GM21367 (cell line): ENCODE measurements at regions not wholly inside any gene's neighbourhood (a gene's known extent, or its start where the extent isn't known, plus 50 kb on each side); places are given as distances from the start of the nearest gene placed in this dataset.
"Not testable (repeated sequence)": the region's sequence is repeated elsewhere in the genome, so short reads cannot be mapped to it uniquely, and the experiment has no call there.

Experiments
- ATAC-seq: cut with Tn5 transposase; IDR thresholded peaks from one replicate; pipeline ENCODE4 v1.9.1; 2021; ENCODE audit not compliant: unreplicated experiment

DNA sequence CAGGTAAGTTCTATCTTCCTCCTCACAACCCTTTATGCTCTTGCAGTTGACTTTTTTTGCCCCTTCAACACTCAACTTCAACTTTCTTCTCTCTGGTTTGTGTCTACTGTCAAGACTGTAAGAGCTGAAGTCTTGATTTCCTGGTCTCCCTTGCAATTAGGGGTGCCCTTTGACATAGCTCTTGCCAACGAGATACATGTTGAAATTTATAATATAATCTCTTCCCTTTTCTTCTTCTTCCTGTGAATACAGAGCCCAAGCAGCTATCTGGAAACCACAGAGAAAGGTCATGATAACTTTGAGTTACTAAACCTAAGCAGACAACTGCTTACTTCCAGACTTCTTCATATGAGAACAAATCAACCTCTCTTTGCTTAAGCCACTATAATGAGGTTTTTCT lies 163.5 kb downstream of the MC4R start:
- ATAC-seq = no peak

DNA sequence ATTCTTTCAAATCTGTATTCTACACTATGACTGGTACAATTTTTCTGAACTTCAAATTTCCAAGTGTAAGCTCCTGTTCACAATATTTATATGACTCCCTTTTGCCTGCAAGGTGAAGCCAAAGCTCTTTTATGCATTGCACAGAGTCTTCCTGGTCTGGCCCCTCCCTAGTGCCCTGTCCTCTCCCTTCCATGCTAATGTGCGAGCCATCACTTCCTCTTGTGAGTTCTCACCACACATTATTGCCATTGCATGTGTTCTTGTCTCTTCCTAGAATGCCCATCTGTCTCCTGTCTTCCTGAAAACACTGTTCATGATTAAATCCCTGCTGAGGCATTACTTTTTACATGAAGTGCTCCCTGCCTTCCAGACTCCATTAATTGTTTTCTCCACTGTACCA lies 169.9 kb downstream of the MC4R start:
- ATAC-seq = no peak

DNA sequence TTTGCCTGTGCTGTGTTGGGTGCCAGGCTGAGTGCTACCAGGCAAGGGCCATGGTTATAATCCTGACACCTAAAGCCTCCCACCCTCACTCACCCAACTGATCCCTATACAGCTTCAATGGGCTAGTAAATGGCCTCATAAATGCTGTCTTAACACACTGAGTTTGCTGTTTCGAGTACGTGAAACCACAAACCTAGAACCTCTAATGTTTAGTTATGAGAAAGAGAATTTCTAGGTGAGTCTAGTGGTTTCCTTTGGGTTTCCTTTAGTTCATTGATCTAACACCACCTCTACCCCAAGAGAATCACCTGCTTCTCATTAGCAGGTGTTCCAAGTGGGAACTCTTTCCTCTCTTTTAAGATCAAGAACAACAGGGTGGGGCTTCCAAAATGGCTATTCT lies 172.0 kb downstream of the MC4R start:
- no peak for ATAC-seq

DNA sequence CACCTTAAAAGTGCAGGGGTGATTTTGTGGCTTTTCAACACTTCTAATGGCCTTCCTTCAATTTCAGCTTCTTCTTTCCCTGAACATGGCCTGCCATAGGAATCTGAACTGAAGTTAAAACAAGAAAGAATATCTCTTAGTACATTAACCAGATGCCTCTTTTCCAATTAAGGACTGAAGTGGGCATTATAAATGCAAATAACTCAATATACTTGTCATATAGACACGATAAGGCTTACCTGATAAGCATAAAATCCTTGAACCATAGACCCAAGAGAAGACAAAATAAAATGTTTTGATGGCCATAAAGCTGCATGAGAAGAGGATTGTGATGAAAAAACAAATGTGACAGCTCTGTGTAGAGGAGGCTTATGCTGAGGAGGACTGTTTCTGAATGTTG lies 173.1 kb downstream of the MC4R start:
- ATAC-seq = no peak

DNA sequence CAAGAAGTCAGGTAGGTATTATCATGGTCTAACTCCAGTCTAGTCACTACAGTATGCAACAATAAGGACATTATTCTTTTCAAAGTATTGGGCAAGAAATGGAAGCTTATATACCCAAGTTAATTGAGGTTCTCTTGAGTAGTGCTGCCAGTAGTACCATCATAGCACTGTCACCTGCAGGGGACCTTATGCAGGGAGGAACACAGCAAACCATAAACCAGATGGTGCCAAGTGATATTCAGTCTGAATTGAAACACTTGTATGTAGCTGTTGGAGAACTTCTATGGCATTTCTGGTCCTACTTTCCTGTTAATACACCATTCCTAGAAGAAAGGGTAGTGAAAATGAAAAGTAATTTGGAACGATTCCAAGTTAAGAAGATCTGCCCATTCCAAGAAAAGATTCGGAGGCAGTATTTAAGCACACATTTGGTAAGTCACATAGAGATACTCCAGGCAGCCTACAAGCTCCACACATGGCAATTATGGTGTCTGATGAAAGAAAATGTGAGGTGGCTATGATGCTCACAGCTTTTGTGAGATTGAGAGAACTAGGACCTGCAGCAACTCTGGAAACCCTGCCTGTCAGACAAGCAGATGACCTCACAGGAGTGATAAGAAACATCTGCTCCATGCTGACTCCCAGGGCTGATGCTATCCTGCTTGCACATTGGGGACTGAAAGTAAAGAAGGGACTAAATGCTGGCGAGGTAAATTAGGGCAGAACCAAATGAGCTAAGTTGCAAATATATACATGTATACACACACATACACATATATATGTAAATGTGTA lies 174.7 kb downstream of the MC4R start:
- no peak for ATAC-seq

DNA sequence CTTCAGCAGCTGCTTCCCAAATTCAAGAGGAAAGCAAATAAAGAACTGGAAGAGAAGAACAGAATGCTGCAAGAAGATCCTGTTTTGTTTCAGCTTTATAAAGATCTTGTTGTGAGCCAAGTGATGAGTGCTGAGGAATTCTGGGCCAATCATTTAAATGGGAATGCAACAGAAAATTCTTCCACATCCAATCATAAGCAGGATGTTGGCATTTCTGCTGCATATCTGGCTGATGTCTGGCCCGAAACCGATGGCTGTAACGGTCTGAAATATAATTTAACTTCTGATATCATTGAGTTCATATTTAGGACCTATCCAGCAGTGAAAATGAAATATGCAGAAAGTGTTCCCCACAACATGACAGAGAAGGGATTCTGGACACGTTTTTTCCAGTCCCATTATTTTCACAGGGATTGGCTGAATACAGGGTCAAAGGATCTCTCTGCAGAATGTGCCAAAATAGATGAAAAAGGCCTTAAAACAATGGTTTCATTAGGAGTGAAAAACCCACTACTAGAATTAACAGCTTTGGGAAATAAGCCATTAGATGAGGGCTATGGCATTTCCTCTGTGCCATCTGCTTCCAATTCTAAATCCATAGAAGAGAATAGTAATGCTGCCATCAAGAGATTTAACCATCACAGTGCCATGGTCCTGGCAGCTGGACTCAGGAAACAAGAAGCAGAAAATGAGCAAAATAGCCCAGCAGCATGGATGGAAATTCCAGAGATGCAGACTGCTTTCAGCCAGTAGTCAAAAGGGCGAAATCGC lies 175.6 kb downstream of the MC4R start:
- no peak for ATAC-seq

DNA sequence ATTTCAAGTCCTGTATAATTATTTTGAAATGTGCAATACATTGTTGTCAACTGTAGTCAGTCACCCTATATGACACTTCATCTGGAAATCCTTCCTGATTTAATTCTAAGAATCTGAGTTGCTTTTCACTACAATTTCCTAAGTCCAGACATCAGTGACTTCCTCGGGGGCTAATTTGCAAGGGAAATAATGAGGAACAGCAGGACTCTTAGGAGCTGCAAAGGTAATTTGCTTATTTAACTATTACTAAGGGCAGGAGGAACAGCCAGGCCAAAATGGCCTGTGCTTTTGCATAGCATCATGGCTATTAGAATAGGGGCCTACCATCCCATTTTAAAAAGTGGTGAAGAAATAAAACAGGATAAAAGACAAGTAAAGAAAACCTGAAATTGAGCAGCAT lies 178.8 kb downstream of the MC4R start:
- ATAC-seq = no peak

DNA sequence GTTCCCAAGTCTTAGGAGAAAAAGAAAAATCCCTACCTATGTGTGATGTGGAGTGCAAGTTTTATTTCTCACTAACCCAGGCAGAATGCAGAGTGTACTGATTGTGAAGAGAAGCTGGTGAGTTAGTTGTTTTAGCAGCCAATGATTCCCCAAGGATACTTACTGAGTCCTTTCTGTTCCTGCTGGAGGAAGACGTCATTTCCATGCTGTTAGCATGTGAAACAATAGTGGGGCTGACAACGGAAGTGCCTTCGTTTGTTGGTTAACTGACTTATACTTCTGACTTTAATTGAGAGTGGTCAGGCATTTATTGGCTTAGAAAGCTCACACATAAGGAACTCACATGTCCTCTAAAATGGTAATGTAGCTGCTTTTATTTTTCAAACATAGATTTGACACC lies 180.6 kb downstream of the MC4R start:
- ATAC-seq = no peak

DNA sequence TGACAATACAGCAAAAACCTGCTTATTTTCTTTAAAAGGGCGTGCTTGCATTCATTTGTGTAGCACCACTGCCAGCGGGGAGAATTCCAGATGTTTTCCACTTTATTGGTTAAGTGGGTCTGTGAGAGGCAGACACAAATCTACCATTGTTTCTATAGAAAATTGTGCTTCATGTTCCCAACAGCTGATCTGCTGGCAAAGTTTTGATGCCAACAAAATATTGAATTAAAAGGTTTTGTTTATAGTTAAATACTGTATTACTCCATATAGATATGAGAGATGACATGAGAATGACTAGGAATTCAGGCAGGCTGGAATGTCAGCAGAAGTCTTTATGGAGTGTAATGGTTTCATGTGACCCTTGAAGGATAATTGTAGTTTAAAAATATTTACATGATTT lies 182.7 kb downstream of the MC4R start:
- no peak for ATAC-seq

DNA sequence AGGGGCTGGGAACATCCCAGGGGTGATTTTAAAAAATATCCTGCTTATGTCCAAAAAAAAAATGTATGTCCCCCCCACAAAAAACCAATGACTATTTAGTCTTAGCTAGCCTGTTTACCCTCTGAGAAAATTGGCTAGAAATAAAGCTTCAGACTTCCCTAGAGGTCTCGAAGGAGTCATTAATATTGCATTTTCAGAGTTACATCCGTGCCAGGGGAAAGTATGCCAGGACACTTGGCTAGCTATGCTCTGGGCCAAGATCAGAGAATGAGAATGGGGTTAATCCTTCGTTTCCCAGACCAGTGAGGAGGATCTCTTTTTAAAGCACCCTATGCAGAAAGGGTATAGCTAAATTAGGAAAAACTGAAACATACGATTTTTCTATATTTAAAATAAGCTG lies 183.6 kb downstream of the MC4R start:
- ATAC-seq = no peak

DNA sequence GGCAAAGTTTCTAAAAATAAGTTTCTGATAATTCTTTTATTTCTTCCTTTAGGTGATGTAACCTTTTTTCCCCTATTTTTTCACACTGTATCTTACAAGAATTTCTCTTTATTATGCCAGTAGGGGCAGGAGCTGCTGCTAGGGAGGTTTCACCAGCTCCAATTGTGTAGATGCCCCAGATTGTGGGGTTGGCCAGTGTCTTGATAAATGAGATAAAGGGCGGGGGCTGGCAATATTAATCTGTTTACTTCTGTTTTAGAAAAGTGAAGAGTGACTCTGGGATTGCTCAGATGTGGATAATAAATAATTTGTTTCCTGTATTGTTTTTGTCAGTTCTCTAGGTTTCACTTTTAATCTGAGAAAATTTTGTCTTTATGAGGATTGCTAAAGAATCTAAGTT lies 190.4 kb downstream of the MC4R start:
- no peak for ATAC-seq

DNA sequence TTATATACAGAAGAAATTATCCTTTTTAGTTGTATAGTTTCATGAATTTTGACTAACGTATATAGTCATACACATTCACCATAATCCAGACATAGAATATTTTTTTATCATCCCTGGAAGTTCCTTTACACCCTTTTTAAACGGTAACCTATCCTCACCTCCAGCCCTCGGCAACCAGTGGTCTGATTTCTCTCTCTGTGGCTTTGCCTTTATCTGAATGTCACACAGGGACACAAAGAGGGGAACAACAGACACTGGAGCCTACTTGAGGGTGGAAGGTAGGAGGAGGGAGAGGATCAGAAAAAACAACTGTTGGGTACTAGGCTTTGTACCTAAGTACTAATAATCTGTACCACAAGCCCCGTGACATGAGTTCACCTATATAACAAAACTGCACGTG lies 191.9 kb downstream of the MC4R start:
- no peak for ATAC-seq

DNA sequence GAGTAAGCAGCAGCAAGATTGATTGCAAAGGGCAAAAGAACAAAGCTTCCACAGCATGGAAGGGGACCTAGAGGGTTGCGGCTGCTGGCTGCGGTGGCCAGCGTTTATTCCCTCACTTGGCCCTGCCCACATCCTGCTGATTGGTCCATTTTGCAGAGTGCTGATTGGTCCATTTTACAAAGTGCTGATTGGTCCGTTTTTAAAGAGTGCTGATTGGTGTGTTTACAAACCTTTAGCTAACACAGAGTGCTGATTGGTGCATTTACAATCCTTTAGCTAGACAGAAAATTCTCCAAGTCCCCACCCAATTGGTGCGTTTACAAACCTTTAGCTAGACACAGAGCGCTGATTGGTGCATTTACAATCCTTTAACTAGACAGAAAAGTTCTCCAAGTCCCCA lies 194.4 kb downstream of the MC4R start:
- not testable (repeated sequence) for ATAC-seq

DNA sequence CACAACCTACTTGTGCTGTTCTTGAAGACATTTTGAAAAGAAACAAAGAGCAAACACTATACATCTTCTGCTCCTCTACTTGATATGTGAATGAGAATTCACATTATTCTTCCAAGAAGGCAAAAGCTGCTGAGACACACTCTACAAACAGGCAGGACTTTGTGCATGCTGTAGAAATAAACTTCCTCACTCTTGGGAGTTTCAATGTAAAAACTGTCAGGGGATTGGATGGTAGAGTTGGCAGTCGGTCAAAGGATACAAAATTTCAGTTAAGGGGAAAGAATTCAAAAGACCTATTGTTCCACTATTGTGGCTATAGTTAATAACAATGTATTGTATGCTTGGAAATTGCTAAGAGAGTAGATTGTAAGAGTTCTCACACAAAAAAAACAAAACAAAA lies 196.3 kb downstream of the MC4R start:
- ATAC-seq = no peak

DNA sequence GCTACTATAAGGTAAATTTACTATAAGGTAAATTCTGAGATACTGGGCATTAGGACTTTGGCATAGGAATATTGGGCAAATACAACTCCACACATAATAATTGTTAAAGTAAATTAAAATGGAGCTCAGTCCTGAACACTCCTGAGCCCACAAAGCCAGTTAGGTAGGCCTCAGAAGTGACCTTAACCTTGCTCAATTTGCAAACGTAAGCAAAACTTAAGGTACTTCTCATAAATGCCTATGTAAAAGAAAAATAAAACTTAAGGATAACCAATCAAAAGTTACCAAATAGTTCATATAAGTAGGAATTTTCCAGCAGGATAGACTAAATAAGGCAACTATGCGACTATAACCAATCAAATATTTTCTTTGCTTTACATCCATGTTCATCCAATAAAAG lies 197.7 kb downstream of the MC4R start:
- ATAC-seq = no peak

DNA sequence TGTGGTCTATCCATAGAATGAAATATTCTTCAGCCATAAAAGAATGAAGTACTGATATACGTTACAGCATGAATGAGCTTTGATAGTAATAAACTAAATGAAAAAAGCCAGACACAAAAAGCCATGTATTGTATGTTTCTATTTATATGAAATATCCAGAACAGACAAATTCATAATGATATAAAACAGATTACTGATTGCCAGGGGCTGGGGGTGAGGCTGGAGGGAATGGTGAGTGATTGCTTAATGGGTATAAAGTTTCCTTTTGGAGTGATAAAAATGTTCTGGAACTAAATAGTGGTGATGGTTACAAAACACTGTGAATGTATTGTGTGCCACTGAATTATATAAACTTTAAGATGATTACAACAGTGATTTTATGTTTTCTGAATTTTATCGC lies 200.5 kb downstream of the MC4R start:
- ATAC-seq = no peak

DNA sequence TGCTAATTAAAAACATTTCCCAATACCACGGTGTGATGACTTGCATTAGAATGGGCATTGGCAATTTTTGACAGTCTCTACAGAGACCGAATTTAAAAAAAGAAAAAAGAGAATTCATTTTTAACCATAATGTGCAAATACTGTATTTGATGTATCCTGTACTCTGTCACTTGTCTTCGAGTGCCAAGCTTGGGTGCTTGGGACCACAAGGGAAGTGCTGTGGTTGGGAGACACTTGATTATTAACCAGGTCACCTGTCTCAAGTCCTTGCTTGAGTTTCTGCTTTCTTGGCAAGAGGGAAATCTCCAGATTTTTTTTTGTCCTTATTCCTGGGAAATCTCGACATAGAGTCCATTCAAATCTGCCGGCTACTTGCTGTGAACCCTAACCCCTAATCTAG lies 209.0 kb downstream of the MC4R start:
- ATAC-seq = peak; percentile 63

DNA sequence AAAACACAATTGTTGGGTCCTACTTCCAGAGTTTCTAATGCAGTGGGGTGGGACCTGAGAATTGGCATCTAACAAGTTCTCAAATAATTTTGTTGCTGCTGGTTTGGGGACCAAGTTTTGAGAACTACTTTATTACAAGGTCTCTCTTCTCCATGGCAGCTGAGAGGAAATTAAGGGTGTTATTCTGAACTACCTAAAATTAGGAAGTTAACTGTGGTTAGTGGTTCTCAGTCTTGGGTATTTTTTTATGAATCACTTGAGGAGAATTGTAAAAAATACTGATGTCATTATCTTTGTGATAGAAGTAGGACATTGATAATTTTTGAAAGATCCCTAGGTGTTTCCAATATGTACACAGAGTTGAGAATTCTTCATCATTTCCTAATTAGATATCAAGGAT lies 210.2 kb downstream of the MC4R start:
- no peak for ATAC-seq

DNA sequence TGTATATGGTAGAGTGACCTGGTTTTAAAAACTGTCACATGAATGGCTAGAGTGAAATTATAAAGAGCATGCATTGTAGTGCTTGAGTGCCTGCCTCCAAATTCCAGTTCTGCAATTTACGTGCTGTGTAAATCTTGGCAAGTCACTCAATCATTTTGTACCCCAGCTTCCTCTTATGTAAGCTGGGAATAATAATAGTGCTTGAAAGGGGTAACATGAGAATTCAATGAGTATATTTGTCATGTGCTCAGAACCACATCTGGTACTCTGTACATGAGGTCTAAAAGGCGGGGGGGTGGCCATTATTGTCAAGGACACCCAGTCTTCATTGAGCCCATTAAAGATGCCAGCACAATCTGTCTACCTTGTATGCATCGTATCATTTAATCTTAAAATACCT lies 214.8 kb downstream of the MC4R start:
- ATAC-seq = no peak

DNA sequence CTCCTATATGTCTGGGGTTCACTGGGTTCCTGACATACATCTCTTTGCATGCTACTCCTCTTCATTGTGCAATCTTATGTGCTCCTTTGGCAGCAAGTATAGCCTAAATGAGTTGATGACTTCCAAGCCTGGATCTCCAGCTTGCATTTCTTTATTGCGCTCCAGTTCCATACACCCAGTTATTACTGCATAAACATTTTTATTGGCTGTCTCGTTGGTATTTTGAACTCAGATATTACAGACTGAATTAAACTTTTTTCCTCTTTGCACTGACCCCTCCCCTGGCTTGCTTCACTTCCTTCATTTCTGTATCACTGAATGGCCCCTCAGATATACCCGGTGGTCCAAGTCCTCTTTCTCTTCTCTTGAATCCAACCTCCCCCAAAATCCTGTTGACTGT lies 219.2 kb downstream of the MC4R start:
- ATAC-seq = no peak

DNA sequence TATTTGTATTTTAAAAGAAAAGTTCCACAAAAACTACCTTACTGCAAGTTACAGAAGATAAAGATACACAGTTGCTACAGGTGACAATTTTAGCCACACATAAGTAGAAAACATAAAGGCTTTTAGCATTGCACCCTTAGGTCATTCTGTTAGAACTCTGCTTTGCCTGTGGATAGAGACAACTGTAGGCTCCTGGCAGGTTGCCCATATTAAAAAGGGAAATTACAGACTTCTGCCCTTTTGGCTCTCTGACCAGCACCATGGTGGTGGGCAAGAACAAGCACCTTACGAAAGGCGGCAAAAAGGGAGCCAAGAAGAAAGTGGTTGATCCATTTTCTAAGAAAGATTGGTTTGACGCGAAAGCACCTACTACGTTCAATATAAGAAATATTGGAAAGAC lies 223.3 kb downstream of the MC4R start:
- no peak for ATAC-seq

DNA sequence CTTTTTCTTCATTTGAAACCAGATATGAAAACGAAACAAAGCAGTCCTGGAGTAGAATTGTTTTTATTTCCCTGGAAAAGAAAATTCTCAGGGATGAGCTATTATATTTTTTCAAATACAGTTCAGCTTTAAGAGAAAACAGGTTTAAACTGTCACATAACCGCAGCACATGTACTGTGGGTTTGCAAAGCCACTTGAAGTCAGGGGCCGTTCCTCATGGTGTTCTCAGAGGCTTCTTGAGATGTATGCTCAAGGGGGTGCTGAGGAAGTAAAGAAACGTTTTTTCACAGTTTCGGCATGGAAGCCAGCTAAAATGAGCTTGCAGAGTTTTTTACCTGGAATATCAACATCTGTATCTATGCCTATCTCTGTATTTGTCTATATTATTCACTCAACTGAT lies 225.3 kb downstream of the MC4R start:
- ATAC-seq = no peak
